ENCODE measurements at regions not wholly inside any gene's neighbourhood (a gene's known extent, or its start where the extent isn't known, plus 50 kb on each side); places are given as distances from the start of the nearest gene placed in this dataset.

- no peaks in the 10 kb centered on the region for H3K4me1 ChIP-seq (ENCODE audit: insufficient read depth, insufficient read length)
Observed at GRCh38 chr2:221753401-221753800, 181.3 kb upstream of the EPHA4 start.

DNA sequence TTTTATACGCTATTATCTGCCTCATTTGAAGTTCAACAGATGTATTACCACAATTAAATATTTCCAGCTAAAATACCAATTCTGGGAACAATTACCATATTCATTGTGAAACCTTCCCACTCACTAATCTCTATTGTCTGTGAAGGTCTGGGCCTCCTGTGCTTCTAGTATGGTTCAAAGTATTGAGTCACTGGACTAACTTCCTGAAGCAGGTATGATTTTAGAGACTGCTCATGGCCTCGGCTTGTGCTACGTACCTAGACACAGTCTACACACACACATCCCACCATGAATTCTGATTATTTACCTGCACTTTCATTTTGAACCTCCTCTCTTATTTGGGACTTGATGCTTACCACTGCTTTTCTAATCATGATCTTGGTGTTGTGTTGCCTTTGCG is 180.7 kb upstream of the EPHA4 start:
- Histone ChIP-seq H3K4me1 (ENCODE audit: insufficient read depth, insufficient read length) (no peaks in the 10 kb centered on the region), H3K9ac (ENCODE audit: insufficient read length, low read depth) (no peak overlapping the region), H3K36me3 (ENCODE audit: insufficient read depth, insufficient read length, low read length) (no peaks in the 10 kb centered on the region), H3K4me3 (ENCODE audit: insufficient read length, low read depth) (no peak overlapping the region), H3K27me3 (ENCODE audit: insufficient read depth, insufficient read length) (no peaks in the 10 kb centered on the region), H3K9me3 (ENCODE audit: insufficient read depth, low read length) (no peaks in the 10 kb centered on the region)
- TF ChIP-seq YY1 (IDR thresholded peaks at IDR 0.05; ENCODE audit: insufficient read depth, insufficient read length), result no peak
- TF ChIP-seq SUZ12 (IDR thresholded peaks at IDR 0.05; ENCODE audit: extremely low read depth, insufficient read depth, insufficient read length), result no peak
- TF ChIP-seq ZNF274 (IDR thresholded peaks at IDR 0.05; ENCODE audit: low read depth, low read length), result no peak
- DNase-seq (ENCODE audit: low read depth, low spot score), result no peak

More at GRCh38 chr2:221753401-221753800, 181.3 kb upstream of the EPHA4 start:
- TF ChIP-seq ZNF274 (IDR thresholded peaks at IDR 0.05; ENCODE audit: low read depth, low read length) (no peak), YY1 (IDR thresholded peaks at IDR 0.05; ENCODE audit: insufficient read depth, insufficient read length) (no peak), SUZ12 (IDR thresholded peaks at IDR 0.05; ENCODE audit: extremely low read depth, insufficient read depth, insufficient read length) (no peak)
- no peak for DNase-seq (ENCODE audit: low read depth, low spot score)
- Histone ChIP-seq H3K9me3 (ENCODE audit: insufficient read depth, low read length) (no peaks in the 10 kb centered on the region), H3K9ac (ENCODE audit: insufficient read length, low read depth) (no peak overlapping the region), H3K4me3 (ENCODE audit: insufficient read length, low read depth) (no peak overlapping the region), H3K36me3 (ENCODE audit: insufficient read depth, insufficient read length, low read length) (no peaks in the 10 kb centered on the region), H3K27me3 (ENCODE audit: insufficient read depth, insufficient read length) (no peaks in the 10 kb centered on the region)

GRCh38 chr2:221750316-221750715 is 178.2 kb upstream of the EPHA4 start:
- TF ChIP-seq SUZ12 (IDR thresholded peaks at IDR 0.05; ENCODE audit: extremely low read depth, insufficient read depth, insufficient read length) (no peak), ZNF274 (IDR thresholded peaks at IDR 0.05; ENCODE audit: low read depth, low read length) (no peak), YY1 (IDR thresholded peaks at IDR 0.05; ENCODE audit: insufficient read depth, insufficient read length) (no peak)
- Histone ChIP-seq H3K4me3 (ENCODE audit: insufficient read length, low read depth) (no peak overlapping the region), H3K9me3 (ENCODE audit: insufficient read depth, low read length) (no peaks in the 10 kb centered on the region), H3K36me3 (ENCODE audit: insufficient read depth, insufficient read length, low read length) (no peaks in the 10 kb centered on the region), H3K4me1 (ENCODE audit: insufficient read depth, insufficient read length) (no peaks in the 10 kb centered on the region), H3K27me3 (ENCODE audit: insufficient read depth, insufficient read length) (no peaks in the 10 kb centered on the region), H3K9ac (ENCODE audit: insufficient read length, low read depth) (no peak overlapping the region)
- no peak for DNase-seq (ENCODE audit: low read depth, low spot score)

- H3K4me1 ChIP-seq (ENCODE audit: insufficient read depth, insufficient read length), result no peaks in the 10 kb centered on the region
- TF ChIP-seq ZNF274 (IDR thresholded peaks at IDR 0.05; ENCODE audit: low read depth, low read length), result no peak
- TF ChIP-seq SUZ12 (IDR thresholded peaks at IDR 0.05; ENCODE audit: extremely low read depth, insufficient read depth, insufficient read length), result no peak
- TF ChIP-seq YY1 (IDR thresholded peaks at IDR 0.05; ENCODE audit: insufficient read depth, insufficient read length), result no peak
- no peaks in the 10 kb centered on the region for H3K36me3 ChIP-seq (ENCODE audit: insufficient read depth, insufficient read length, low read length)
- no peaks in the 10 kb centered on the region for H3K9me3 ChIP-seq (ENCODE audit: insufficient read depth, low read length)
- H3K9ac ChIP-seq (ENCODE audit: insufficient read length, low read depth), result no peak overlapping the region
- no peak for DNase-seq (ENCODE audit: low read depth, low spot score)
- H3K27me3 ChIP-seq (ENCODE audit: insufficient read depth, insufficient read length), result no peaks in the 10 kb centered on the region
- H3K4me3 ChIP-seq (ENCODE audit: insufficient read length, low read depth), result no peak overlapping the region
Observed at GRCh38 chr2:221747289-221747972, 175.3 kb upstream of the EPHA4 start.

DNA sequence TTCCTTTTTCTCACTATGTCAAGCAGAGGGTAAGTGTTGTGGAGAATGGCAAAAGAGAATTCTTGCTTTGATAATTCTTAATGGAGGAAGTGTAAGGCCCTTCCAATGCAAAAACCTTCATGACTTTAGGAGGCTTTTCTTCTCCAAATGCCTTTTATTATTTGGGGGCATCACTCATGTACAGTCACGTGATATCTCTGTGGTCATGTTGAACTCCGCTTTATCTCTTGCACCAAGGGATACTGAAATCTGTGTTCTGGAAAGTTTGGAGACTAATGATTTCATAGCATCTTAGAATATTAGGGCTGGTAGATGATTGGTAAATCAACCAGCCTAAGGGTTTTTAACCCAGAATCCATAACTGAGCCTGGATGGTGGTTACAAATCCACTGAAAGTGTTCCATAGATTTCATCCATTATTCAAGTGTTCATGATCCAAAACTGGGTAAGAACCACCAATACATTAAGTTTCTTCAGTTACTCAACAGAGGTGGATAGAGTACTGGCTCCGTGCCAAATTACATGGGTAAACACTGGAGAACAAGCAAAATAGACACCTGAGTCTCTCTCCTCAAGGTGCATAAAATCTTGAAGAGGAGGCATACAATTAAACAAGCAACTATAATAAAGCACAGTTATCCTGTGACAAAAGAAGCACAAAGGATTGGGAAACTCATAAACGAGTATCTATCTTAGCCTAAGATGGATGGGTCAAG is 169.6 kb upstream of the EPHA4 start:
- H3K4me1 ChIP-seq (ENCODE audit: insufficient read depth, insufficient read length), result no peaks in the 10 kb centered on the region
- no peak for DNase-seq (ENCODE audit: low read depth, low spot score)
- no peaks in the 10 kb centered on the region for H3K9me3 ChIP-seq (ENCODE audit: insufficient read depth, low read length)
- no peaks in the 10 kb centered on the region for H3K27me3 ChIP-seq (ENCODE audit: insufficient read depth, insufficient read length)
- H3K36me3 ChIP-seq (ENCODE audit: insufficient read depth, insufficient read length, low read length), result no peaks in the 10 kb centered on the region
- H3K9ac ChIP-seq (ENCODE audit: insufficient read length, low read depth), result no peak overlapping the region
- no peak overlapping the region for H3K4me3 ChIP-seq (ENCODE audit: insufficient read length, low read depth)
- TF ChIP-seq YY1 (IDR thresholded peaks at IDR 0.05; ENCODE audit: insufficient read depth, insufficient read length) (no peak), ZNF274 (IDR thresholded peaks at IDR 0.05; ENCODE audit: low read depth, low read length) (no peak), SUZ12 (IDR thresholded peaks at IDR 0.05; ENCODE audit: extremely low read depth, insufficient read depth, insufficient read length) (no peak)

- no peaks in the 10 kb centered on the region for H3K27me3 ChIP-seq (ENCODE audit: insufficient read depth, insufficient read length)
- H3K36me3 ChIP-seq (ENCODE audit: insufficient read depth, insufficient read length, low read length), result no peaks in the 10 kb centered on the region
- no peak for DNase-seq (ENCODE audit: low read depth, low spot score)
- H3K9ac ChIP-seq (ENCODE audit: insufficient read length, low read depth), result no peak overlapping the region
- no peaks in the 10 kb centered on the region for H3K4me1 ChIP-seq (ENCODE audit: insufficient read depth, insufficient read length)
- no peak overlapping the region for H3K4me3 ChIP-seq (ENCODE audit: insufficient read length, low read depth)
- H3K9me3 ChIP-seq (ENCODE audit: insufficient read depth, low read length), result no peaks in the 10 kb centered on the region
- TF ChIP-seq ZNF274 (IDR thresholded peaks at IDR 0.05; ENCODE audit: low read depth, low read length), result no peak
- TF ChIP-seq YY1 (IDR thresholded peaks at IDR 0.05; ENCODE audit: insufficient read depth, insufficient read length), result no peak
- TF ChIP-seq SUZ12 (IDR thresholded peaks at IDR 0.05; ENCODE audit: extremely low read depth, insufficient read depth, insufficient read length), result no peak
Observed at GRCh38 chr2:221731432-221732145, 159.5 kb upstream of the EPHA4 start.
